A549 (cell line): ENCODE measurements at regions not wholly inside any gene's neighbourhood (a gene's known extent, or its start where the extent isn't known, plus 50 kb on each side); places are given as distances from the start of the nearest gene placed in this dataset.

Experiments
- CHD2 ChIP-seq: fragments of 150-350 bp; IDR thresholded peaks from 2 replicates; pipeline ENCODE4 v1.6.1; 2014; ENCODE audit warnings: low read length; ENCODE audit not compliant: partially characterized antibody
- CTCF ChIP-seq: fragments of >200 bp; sonication (Bioruptor Twin); formaldehyde crosslinking; IDR thresholded peaks from 3 replicates; pipeline ENCODE4 v1.5.1; 2016
- HES2 ChIP-seq: fragments of >200 bp; sonication (Bioruptor Twin); formaldehyde crosslinking; IDR thresholded peaks from 2 replicates; pipeline ENCODE4 v1.6.1; 2016
- JUN ChIP-seq, 2 experiments: fragments of >200 bp; sonication (Bioruptor Twin); formaldehyde crosslinking; IDR thresholded peaks; 2 replicates in 1 of 2; 3 replicates in 1 of 2; pipeline ENCODE4 v1.6.1; 2016 to 2017
- RCOR1 ChIP-seq: fragments of 150-350 bp; IDR thresholded peaks from 2 replicates; pipeline ENCODE4 v1.6.1; 2014; ENCODE audit warnings: antibody characterized with exemption, low read length, low read depth
- REST ChIP-seq: fragments of 200-600 bp; sonication (generic); IDR thresholded peaks from 2 replicates; pipeline ENCODE4 v1.6.1; 2016; ENCODE audit warnings: antibody characterized with exemption, mild to moderate bottlenecking, moderate library complexity
- SREBF2 ChIP-seq: fragments of 450-650 bp; IDR thresholded peaks from 2 replicates; pipeline ENCODE4 v1.6.1; 2014; ENCODE audit warnings: mild to moderate bottlenecking, moderate library complexity

- TF ChIP-seq SREBF2 (no peak), JUN (IDR thresholded peaks at IDR 0.05) (no peak), RCOR1 (no peak), CTCF (no peak), CHD2 (no peak), REST (no peak), HES2 (no peak)
Observed at GRCh38 chr13:105607426-105607825, 928.0 kb downstream of the EFNB2 start.
